IMR-90 (cell line): ENCODE measurements at regions not wholly inside any gene's neighbourhood (a gene's known extent, or its start where the extent isn't known, plus 50 kb on each side); places are given as distances from the start of the nearest gene placed in this dataset.

Experiments used
- ATAC-seq: fragments of 200-7000 bp; cut with Tn5 transposase; 2 replicates; pipeline ENCODE4 v1.9.1; 2020; ENCODE audit warnings: low read depth, mild to moderate bottlenecking, moderate library complexity
- BruUV-seq: library from RNA; stranded (reverse); fragments of 400-500 nt; replicated peaks from 2 replicates; lab custom pipeline; 2021; lab: Mats Ljungman, UMichigan
- CTCF ChIA-PET: fragments of 300-600 bp; formaldehyde crosslinking; extraction: SDS; loops from one replicate; lab custom pipeline; 2021; ENCODE audit warnings: antibody characterized with exemption; lab: Yijun Ruan, JAX
- POLR2A ChIA-PET: fragments of 300-600 bp; sonication (Branson Sonifier 250); formaldehyde crosslinking; loops from one replicate; lab custom pipeline; 2022; ENCODE audit warnings: antibody characterized with exemption; ENCODE audit not compliant: unreplicated experiment; lab: Charles Lee
- DNase-seq: peaks from one replicate; pipeline ENCODE4 v3.0.0; 2013
- H2AFZ ChIP-seq: replicated peaks from 2 replicates; pipeline ENCODE3; 2013; ENCODE audit warnings: low read length, mild to moderate bottlenecking; ENCODE audit not compliant: poor library complexity
- H2AK5ac ChIP-seq: 2 replicates; pipeline ENCODE4 v1.6.1; 2013; ENCODE audit warnings: low read depth, low read length, inconsistent platforms
- H2AK9ac ChIP-seq: replicated peaks from 2 replicates; pipeline ENCODE3; 2013; ENCODE audit warnings: mild to moderate bottlenecking, low read depth, low read length, moderate library complexity; ENCODE audit not compliant: poor library complexity
- H2BK120ac ChIP-seq: 2 replicates; pipeline ENCODE4 v1.6.1; 2013; ENCODE audit warnings: low read depth, low read length, inconsistent platforms
- H2BK15ac ChIP-seq: 3 replicates; pipeline ENCODE4 v1.6.1; 2013; ENCODE audit warnings: low read depth, low read length, inconsistent platforms
- H2BK20ac ChIP-seq: 2 replicates; pipeline ENCODE4 v1.6.1; 2013; ENCODE audit warnings: low read depth, mild to moderate bottlenecking, inconsistent platforms, low read length, moderate library complexity
- H2BK5ac ChIP-seq: 2 replicates; pipeline ENCODE4 v1.6.1; 2013; ENCODE audit warnings: mild to moderate bottlenecking, low read depth, low read length, inconsistent platforms; ENCODE audit not compliant: poor library complexity, severe bottlenecking
- H3K14ac ChIP-seq: replicated peaks from 2 replicates; pipeline ENCODE4 v1.6.1; 2013; ENCODE audit warnings: low read depth, low read length, inconsistent platforms
- H3K18ac ChIP-seq: 2 replicates; pipeline ENCODE4 v1.6.1; 2013; ENCODE audit warnings: low read depth, low read length, control low read depth
- H3K23ac ChIP-seq: 2 replicates; pipeline ENCODE4 v1.6.1; 2013; ENCODE audit warnings: low read depth, low read length, inconsistent platforms
- H3K27ac ChIP-seq: 2 replicates; pipeline ENCODE4 v1.5.1; 2013; ENCODE audit warnings: mild to moderate bottlenecking, control low read depth, low read length; ENCODE audit not compliant: insufficient read depth
- H3K27me3 ChIP-seq: 2 replicates; pipeline ENCODE4 v1.6.1; 2013; ENCODE audit warnings: low read length; ENCODE audit not compliant: control insufficient read depth, insufficient read depth
- H3K36me3 ChIP-seq: 2 replicates; pipeline ENCODE4 v1.6.1; 2013; ENCODE audit warnings: low read length, mixed read lengths; ENCODE audit not compliant: control insufficient read depth, insufficient read depth
- H3K4ac ChIP-seq: 2 replicates; pipeline ENCODE4 v1.6.1; 2013; ENCODE audit warnings: low read depth, low read length, inconsistent platforms
- H3K4me1 ChIP-seq: 2 replicates; pipeline ENCODE4 v1.6.1; 2013; ENCODE audit warnings: low read length, mixed read lengths; ENCODE audit not compliant: control insufficient read depth, insufficient read depth
- H3K4me2 ChIP-seq: 2 replicates; pipeline ENCODE4 v1.6.1; 2013; ENCODE audit warnings: low read depth, mild to moderate bottlenecking, control low read depth, low read length, moderate library complexity
- H3K4me3 ChIP-seq: 2 replicates; pipeline ENCODE4 v1.5.1; 2013; ENCODE audit warnings: low read depth, mild to moderate bottlenecking, control low read depth, low read length, moderate library complexity; ENCODE audit not compliant: insufficient read depth
- H3K56ac ChIP-seq: 2 replicates; pipeline ENCODE4 v1.6.1; 2013; ENCODE audit warnings: low read length, inconsistent platforms; ENCODE audit not compliant: insufficient read depth; ENCODE audit errors: extremely low read depth
- H3K79me1 ChIP-seq, 2 experiments: 2 replicates each; pipeline ENCODE4 v1.6.1; 2013; ENCODE audit warnings: low read length in 2 of 2, inconsistent platforms in 1 of 2, low read depth in 1 of 2
- H3K9ac ChIP-seq: 2 replicates; pipeline ENCODE4 v1.6.1; 2013; ENCODE audit warnings: low read depth, low read length, control low read depth
- H3K9me1 ChIP-seq: 2 replicates; pipeline ENCODE4 v1.6.1; 2013; ENCODE audit warnings: low read length, inconsistent platforms; ENCODE audit not compliant: insufficient read depth
- H3K9me3 ChIP-seq: 2 replicates; pipeline ENCODE4 v1.6.1; 2013; ENCODE audit warnings: low read length; ENCODE audit not compliant: control insufficient read depth, insufficient read depth
- H4K20me1 ChIP-seq: 2 replicates; pipeline ENCODE4 v1.6.1; 2013; ENCODE audit warnings: low read length, inconsistent platforms; ENCODE audit not compliant: insufficient read depth
- H4K5ac ChIP-seq: 2 replicates; pipeline ENCODE4 v1.6.1; 2013; ENCODE audit warnings: mild to moderate bottlenecking, low read depth, low read length, control low read depth
- H4K8ac ChIP-seq, 2 experiments: 2 replicates each; pipeline ENCODE4 v1.6.1; 2013; ENCODE audit warnings: low read depth in 2 of 2, low read length in 2 of 2, control low read depth in 1 of 2, inconsistent platforms in 1 of 2
- H4K91ac ChIP-seq: 2 replicates; pipeline ENCODE4 v1.6.1; 2013; ENCODE audit warnings: low read depth, low read length, inconsistent platforms; ENCODE audit not compliant: insufficient read depth
- CHD1 ChIP-seq: IDR thresholded peaks from 2 replicates; pipeline ENCODE4 v1.6.1; 2012; ENCODE audit warnings: low read depth, low read length, improper control_type of control experiment
- FOS ChIP-seq: fragments of 150-350 bp; IDR thresholded peaks from 2 replicates; pipeline ENCODE4 v1.6.1; 2016; ENCODE audit warnings: low read depth, low read length
- MAFK ChIP-seq: IDR thresholded peaks from 2 replicates; pipeline ENCODE4 v1.6.1; 2012; ENCODE audit warnings: low read depth, low read length, improper control_type of control experiment
- NFE2L2 ChIP-seq: fragments of 150-350 bp; IDR thresholded peaks from 2 replicates; pipeline ENCODE4 v1.6.1; 2016; ENCODE audit warnings: low read depth, mild to moderate bottlenecking, low read length
- POLR2A ChIP-seq: IDR thresholded peaks from 2 replicates; pipeline ENCODE4 v1.6.1; 2012; ENCODE audit warnings: mild to moderate bottlenecking, low read depth, low read length
- dilution Hi-C: fragments of 300-500 bp; cut with HindIII; formaldehyde crosslinking; loops from one replicate; pipeline ENCODE4 v1.14.3; 2018; ENCODE audit warnings: low sequenced_read_pairs; ENCODE audit not compliant: unreplicated experiment
- in situ Hi-C: fragments of 300-500 bp; cut with MboI; formaldehyde crosslinking; loops from 3 replicates; pipeline ENCODE4 v1.14.3; 2019; ENCODE audit warnings: low sequenced_read_pairs, inconsistent platforms, mixed read lengths
- intact Hi-C: fragments of 100-400 bp; cut with micrococcal nuclease; formaldehyde crosslinking; loops from 2 replicates; pipeline ENCODE4 v1.10.0; 2022

DNA sequence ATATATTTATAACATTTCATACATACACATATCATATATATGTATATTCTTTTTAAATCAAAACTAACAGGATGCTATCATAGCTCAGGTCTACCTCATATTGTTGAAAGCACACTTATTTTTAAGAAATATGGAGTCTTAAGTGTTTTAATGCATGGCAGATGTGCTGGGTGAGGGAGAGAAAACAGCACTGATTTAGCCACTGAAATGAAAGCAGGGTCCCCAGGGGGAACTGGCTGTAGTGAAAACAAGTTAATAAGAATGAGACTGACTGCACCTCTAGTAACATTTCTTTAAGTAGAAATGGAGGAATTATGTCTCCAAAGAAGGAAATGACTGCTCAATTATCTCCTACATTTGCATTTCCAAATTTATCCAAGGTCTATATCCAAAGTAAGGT lies 857.8 kb downstream of the DCDC2C start:
- TF ChIP-seq MAFK (no peak), CHD1 (no peak), NFE2L2 (no peak), POLR2A (no peak), FOS (no peak)
- no peak for DNase-seq
- ATAC-seq = no peak
- no peaks in the 10 kb centered on the region for H3K36me3 ChIP-seq
- no peak overlapping the region for H3K4me2 ChIP-seq
- H3K27me3 ChIP-seq = no peaks in the 10 kb centered on the region
- H3K4me1 ChIP-seq = no peaks in the 10 kb centered on the region
- no peak overlapping the region for H3K27ac ChIP-seq
- H2BK120ac ChIP-seq = no peak overlapping the region
- H2BK5ac ChIP-seq = no peak overlapping the region
- dilution Hi-C loops (no loop called here), intact Hi-C loops (no loop called here), in situ Hi-C loops (no loop called here)
- no peak overlapping the region for H3K18ac ChIP-seq
- H4K91ac ChIP-seq = no peak overlapping the region
- CTCF ChIA-PET = no interaction called here
- H3K9me1 ChIP-seq = no peaks in the 10 kb centered on the region
- H3K56ac ChIP-seq = no peak overlapping the region
- no peak overlapping the region for H2AK5ac ChIP-seq
- H3K9ac ChIP-seq = no peak overlapping the region
- no peak overlapping the region for H3K4me3 ChIP-seq
- no peaks in the 10 kb centered on the region for H3K79me1 ChIP-seq
- BruUV-seq = no TSS peak
- no peak overlapping the region for H4K5ac ChIP-seq
- POLR2A ChIA-PET = no interaction called here
- H2BK15ac ChIP-seq = no peak overlapping the region
- H3K4ac ChIP-seq = no peak overlapping the region
- no peak overlapping the region for H2BK20ac ChIP-seq
- H3K9me3 ChIP-seq = peaks cover under 1% of the 10 kb centered on the region; the same call in 1 of the 2 replicates
- H4K20me1 ChIP-seq = no peaks in the 10 kb centered on the region
- no peak overlapping the region for H2AK9ac ChIP-seq
- no peak overlapping the region for H4K8ac ChIP-seq
- no peak overlapping the region for H3K23ac ChIP-seq
- no peak overlapping the region for H3K14ac ChIP-seq
- H2AFZ ChIP-seq = no peak overlapping the region
